Fibroblast of mammary gland (primary cell): ENCODE measurements at regions not wholly inside any gene's neighbourhood (a gene's known extent, or its start where the extent isn't known, plus 50 kb on each side); places are given as distances from the start of the nearest gene placed in this dataset.

Experiments used
- DNase-seq: peaks from one replicate; pipeline ENCODE4 v3.0.0-alpha.2; 2010; ENCODE audit warnings: low read depth
- H3K4me3 ChIP-seq: 2 replicates; pipeline ENCODE4 v1.5.1; 2011; ENCODE audit warnings: low read depth, mild to moderate bottlenecking, low read length, moderate library complexity; ENCODE audit not compliant: control insufficient read depth
- CTCF ChIP-seq: conservative IDR thresholded peaks from 2 replicates; pipeline ENCODE4 v1.5.1; 2011; ENCODE audit warnings: low read depth, low read length, inconsistent platforms; ENCODE audit not compliant: control insufficient read depth, insufficient read depth

GRCh38 chr17:68710976-68711375 lies 109.8 kb upstream of the FAM20A start:
- no peak overlapping the region for H3K4me3 ChIP-seq
- TF ChIP-seq CTCF: no peak
- no peak for DNase-seq

- no peak overlapping the region for H3K4me3 ChIP-seq
- TF ChIP-seq CTCF: no peak
These were observed 109.0 kb upstream of the FAM20A start for GRCh38 chr17:68710035-68710780.

DNA sequence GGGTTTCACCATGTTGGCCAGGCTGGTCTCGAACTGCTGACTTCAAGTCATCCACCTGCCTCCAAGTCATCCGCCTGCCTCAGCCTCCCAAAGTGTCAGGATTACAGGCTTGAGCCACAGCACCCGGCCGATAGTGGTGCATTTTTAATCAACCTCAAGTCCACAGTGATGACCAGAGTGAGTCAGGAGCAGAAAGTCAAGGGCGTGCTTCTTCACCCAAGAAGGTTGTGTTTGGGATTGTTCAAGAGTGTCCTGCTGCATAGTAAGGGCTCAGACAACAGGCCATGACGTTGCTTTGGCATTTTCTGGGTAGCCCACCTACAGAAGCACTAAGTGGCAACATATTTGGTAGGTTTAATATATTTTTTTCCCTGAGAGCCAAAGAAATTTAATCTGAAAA lies 108.3 kb upstream of the FAM20A start:
- no peak for TF ChIP-seq CTCF
- DNase-seq: peak; percentile 57
- H3K4me3 ChIP-seq: no peak overlapping the region

More at GRCh38 chr17:68710035-68710780, 109.0 kb upstream of the FAM20A start:
- peak; percentile 93 for DNase-seq

DNA sequence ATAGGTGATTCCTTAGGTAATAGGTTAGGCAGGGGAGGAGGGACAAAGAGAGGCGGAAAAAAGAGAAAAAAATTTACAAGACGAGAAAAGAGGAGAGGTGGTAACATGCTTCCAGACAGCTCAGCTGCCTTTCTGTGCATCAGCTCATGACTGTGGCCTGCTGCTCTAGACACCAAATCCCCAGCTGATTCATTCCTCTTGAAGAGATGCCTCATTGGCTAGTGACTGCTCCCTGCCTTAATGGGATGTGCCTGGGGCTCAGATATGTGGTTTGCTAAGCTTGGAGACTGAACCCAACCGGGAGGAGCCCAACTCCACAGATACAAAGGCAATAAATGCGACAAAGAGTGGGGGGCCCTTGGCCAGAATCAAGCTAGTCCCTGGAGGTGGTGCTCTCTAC lies 105.9 kb upstream of the FAM20A start:
- no peak overlapping the region for H3K4me3 ChIP-seq
- no peak for TF ChIP-seq CTCF
- DNase-seq: peak; percentile 93

- no peak overlapping the region for H3K4me3 ChIP-seq
- DNase-seq: peak; percentile 55
- no peak for TF ChIP-seq CTCF
These were observed 105.3 kb upstream of the FAM20A start for GRCh38 chr17:68706356-68706920.

DNA sequence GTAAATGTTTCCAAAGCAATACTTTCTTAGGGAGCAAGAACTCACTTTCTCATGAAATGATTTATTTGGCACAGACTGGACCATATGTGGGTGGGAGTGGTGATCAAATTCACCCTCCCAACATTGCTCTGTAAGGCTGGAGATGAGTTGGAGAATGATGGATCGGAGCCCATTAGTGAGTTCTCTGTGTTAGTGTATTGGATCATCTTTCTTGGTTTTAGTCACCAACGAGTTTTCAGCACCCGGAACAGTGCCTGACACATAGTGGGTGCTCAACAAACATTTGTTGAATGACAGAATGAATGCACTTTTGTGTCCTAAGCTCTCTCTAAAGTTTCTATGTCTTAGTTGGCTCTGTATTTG lies 104.5 kb upstream of the FAM20A start:
- TF ChIP-seq CTCF: no peak
- DNase-seq: no peak
- H3K4me3 ChIP-seq: no peak overlapping the region
